Psoas muscle (tissue), 7 donors: ENCODE measurements at regions not wholly inside any gene's neighbourhood (a gene's known extent, or its start where the extent isn't known, plus 50 kb on each side); places are given as distances from the start of the nearest gene placed in this dataset.
A peak's percentile ranks its signal among the peaks of the same experiment; 100 is the strongest.

Experiments
- ATAC-seq, 4 donors: fragments of 200-7000 bp; cut with Tn5 transposase; one replicate each; pipeline ENCODE4 v1.9.1; 2020; ENCODE audit warnings: moderate library complexity in 3 of 4, mild to moderate bottlenecking in 2 of 4
- DNase-seq, 2 donors: peaks; one replicate each; pipeline ENCODE4 v3.0.0-alpha.2; 2020
- H3K27ac ChIP-seq: fragments of 200-600 bp; one replicate; pipeline ENCODE4 v1.8.0; 2022
- H3K27me3 ChIP-seq, 3 donors: fragments of 200-600 bp in 1 of 3; one replicate each; pipeline versions ENCODE4 v1.6.1 to v1.8.0; 2013 to 2022; ENCODE audit warnings: low read length in 2 of 3, mild to moderate bottlenecking in 2 of 3, moderate library complexity in 1 of 3; ENCODE audit not compliant: insufficient read depth in 3 of 3
- H3K36me3 ChIP-seq, 2 donors: fragments of 200-600 bp in 1 of 2; one replicate each; pipeline versions ENCODE4 v1.6.1 to v1.8.0; 2013 to 2022; ENCODE audit warnings: low read depth in 1 of 2, mild to moderate bottlenecking in 1 of 2, moderate library complexity in 1 of 2; ENCODE audit not compliant: insufficient read depth in 1 of 2
- H3K4me1 ChIP-seq: fragments of 200-600 bp; one replicate; pipeline ENCODE4 v1.8.0; 2022
- H3K4me3 ChIP-seq: fragments of 200-600 bp; one replicate; pipeline ENCODE4 v1.8.0; 2022; ENCODE audit warnings: mild to moderate bottlenecking
- H3K9me3 ChIP-seq: fragments of 200-600 bp; one replicate; pipeline ENCODE4 v1.8.0; 2022
- WGBS, 3 donors: extraction: QIAGEN DNeasy Blood & Tissue Kit; methylation state at CpG; one replicate each; pipeline versions ENCODE4 v1.1.6 to v1.1.7; 2013; 5-methylcytosine and 5-hydroxymethylcytosine counted together
- intact Hi-C, 2 donors: fragments of 100-400 bp; cut with DNase I; formaldehyde crosslinking; loops; one replicate each; pipeline versions ENCODE4 v1.11.0 to v1.14.2; 2022
- TF ChIP-seq, protein P1 (sequence below): fragments of 200-600 bp; IDR thresholded peaks from one replicate; pipeline ENCODE4 v1.8.0; 2022; ENCODE audit warnings: antibody characterized with exemption
- donor health status: healthy with polysubstance abuse.
- donor health status: DM: no; HTN: no; CAD: no; lungs with moderate emphysema.
- donor health status: Bipolar disorder and iron deficiency.
- donor health status: healthy.
- donor health status: DM: yes; HTN: yes; CAD: no.
- donor health status: DM: no; HTN: no; CAD: no.
- donor health status: DM: yes; HTN: yes; CAD: no.

DNA sequence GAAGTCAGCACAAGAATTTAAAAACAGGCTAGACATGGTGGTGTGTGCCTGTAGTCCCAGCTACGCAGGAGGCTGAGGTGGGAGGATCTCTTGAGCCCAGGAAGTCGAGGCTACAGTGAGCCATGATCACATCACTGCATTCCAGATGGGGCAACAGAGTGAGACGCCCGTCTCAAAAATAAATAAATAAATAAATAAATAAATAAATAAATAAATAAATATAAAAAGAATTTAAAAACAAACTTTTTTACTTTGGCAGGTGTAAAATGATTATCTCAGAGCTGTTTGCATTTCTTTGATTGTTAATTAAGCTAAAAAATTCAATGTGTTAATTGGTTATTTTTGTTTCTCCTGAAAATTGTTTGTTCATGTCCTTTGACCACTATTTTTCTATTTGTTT is 97.5 kb upstream of the RPS6KA3 start:
- Histone ChIP-seq H3K27ac (no peak overlapping the region), H3K9me3 (no peaks in the 10 kb centered on the region), H3K4me3 (no peak overlapping the region), H3K4me1 (peaks cover 23% of the 10 kb centered on the region), H3K36me3 (no peaks in the 10 kb centered on the region), H3K27me3 (peaks cover 0 to 5% (median 0%) of the 10 kb centered on the region in 3 donors)
- ATAC-seq (no peak), DNase-seq (no peak)
- intact Hi-C loops: loop anchor here in 1 of 2 donors (5.0 kb wide), 2 partner anchors 37 to 97 kb away; partner anchors contain the start of gene RPS6KA3
- TF ChIP-seq, protein P1, sequence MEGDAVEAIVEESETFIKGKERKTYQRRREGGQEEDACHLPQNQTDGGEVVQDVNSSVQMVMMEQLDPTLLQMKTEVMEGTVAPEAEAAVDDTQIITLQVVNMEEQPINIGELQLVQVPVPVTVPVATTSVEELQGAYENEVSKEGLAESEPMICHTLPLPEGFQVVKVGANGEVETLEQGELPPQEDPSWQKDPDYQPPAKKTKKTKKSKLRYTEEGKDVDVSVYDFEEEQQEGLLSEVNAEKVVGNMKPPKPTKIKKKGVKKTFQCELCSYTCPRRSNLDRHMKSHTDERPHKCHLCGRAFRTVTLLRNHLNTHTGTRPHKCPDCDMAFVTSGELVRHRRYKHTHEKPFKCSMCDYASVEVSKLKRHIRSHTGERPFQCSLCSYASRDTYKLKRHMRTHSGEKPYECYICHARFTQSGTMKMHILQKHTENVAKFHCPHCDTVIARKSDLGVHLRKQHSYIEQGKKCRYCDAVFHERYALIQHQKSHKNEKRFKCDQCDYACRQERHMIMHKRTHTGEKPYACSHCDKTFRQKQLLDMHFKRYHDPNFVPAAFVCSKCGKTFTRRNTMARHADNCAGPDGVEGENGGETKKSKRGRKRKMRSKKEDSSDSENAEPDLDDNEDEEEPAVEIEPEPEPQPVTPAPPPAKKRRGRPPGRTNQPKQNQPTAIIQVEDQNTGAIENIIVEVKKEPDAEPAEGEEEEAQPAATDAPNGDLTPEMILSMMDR: no peak
- 77 to 98% (median 89%) methylated on average over 4 of the region's 4 CpGs for WGBS, 3 donors

DNA sequence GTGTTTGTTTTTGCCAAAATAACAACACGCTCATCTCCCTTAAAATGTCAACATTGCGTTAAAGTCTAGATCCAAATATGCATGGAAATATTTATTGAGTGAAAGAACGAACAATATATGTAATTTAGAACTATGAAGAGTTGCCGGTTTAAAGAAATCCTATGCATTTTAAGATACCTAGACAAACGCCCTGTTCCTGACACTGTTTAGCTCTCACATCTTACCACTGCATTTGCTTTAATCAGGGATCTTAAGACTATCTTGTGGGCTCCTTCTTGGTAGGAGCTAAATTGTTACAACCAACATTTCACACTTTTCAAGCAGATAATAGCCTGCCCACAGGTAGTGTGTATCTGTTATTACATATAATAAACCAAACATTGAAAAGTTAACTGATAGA is 96.6 kb upstream of the RPS6KA3 start:
- H3K36me3 ChIP-seq: no peaks in the 10 kb centered on the region
- DNase-seq (no peak), ATAC-seq (no peak)
- peaks cover 23% of the 10 kb centered on the region for H3K4me1 ChIP-seq
- WGBS, 3 donors: 17 to 36% (median 27%) methylated on average over 5 of the region's 5 CpGs
- H3K9me3 ChIP-seq: no peaks in the 10 kb centered on the region
- peaks cover 0 to 5% (median 0%) of the 10 kb centered on the region in 3 donors for H3K27me3 ChIP-seq
- H3K4me3 ChIP-seq: peak overlapping the region; percentile 37
- TF ChIP-seq, protein P1: no peak
- intact Hi-C loops: loop anchor here in 1 of 2 donors (5.0 kb wide), 2 partner anchors 36 to 96 kb away; partner anchors contain the start of gene RPS6KA3
- peak overlapping the region; percentile 84 for H3K27ac ChIP-seq

DNA sequence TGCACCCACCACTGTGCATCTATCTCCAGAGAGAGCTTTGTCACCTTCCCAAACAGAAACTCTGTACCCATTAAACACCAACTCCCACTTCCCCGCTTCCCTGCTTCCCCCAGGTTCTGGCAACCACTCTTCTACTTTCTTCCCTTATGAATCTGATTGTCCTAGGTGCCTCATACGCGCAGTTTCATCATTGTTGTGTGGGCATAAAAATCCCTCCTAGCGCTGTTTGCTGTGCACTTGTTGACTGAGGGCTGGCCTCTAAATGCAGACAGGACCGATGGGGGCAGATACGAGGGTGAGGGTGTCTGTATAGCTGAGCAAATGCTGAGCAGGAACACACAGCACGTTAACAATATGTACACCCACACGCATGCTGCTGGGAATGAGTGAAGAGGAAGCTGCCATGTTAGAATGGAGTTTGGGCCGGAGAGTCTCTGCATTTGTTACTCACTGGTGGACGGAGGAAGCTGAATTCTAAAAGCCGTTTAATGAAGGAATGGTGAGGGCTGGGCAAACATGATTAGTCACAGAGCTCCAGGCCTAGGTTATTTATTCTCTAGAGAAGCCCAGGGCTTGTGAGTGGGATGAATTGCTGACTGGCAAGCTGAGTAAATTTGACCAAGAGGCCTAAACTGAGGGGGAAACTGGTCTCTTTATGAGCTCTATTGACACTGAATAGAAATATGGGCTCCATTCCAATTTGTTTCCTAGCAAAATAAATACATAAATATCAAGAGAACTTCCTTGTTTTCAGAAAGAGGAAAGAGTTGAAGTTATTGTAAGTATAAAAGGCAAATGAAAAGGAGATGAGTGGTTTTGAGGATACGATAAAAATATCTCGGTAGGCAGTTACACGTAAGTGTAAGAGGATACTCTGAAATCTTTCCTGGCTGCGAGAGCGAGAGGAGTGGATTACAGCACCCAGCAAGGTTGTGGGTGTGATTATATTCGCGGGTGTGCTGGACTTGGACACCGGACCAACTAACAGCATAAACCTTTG is 95.9 kb upstream of the RPS6KA3 start:
- peak overlapping the region; percentile 37 for H3K4me3 ChIP-seq
- intact Hi-C loops: loop anchor here in 1 of 2 donors (5.0 kb wide), 2 partner anchors 35 to 95 kb away; partner anchors contain the start of gene RPS6KA3
- H3K36me3 ChIP-seq: no peaks in the 10 kb centered on the region
- peaks cover 23% of the 10 kb centered on the region for H3K4me1 ChIP-seq
- TF ChIP-seq, protein P1: no peak
- peaks cover 0 to 5% (median 0%) of the 10 kb centered on the region in 3 donors for H3K27me3 ChIP-seq
- DNase-seq (no peak), ATAC-seq (peak; percentile 77 to 89 (median 86))
- H3K27ac ChIP-seq: peak overlapping the region; percentile 84
- 15 to 34% (median 23%) methylated on average over 19 of the region's 19 CpGs for WGBS, 3 donors
- H3K9me3 ChIP-seq: no peaks in the 10 kb centered on the region

DNA sequence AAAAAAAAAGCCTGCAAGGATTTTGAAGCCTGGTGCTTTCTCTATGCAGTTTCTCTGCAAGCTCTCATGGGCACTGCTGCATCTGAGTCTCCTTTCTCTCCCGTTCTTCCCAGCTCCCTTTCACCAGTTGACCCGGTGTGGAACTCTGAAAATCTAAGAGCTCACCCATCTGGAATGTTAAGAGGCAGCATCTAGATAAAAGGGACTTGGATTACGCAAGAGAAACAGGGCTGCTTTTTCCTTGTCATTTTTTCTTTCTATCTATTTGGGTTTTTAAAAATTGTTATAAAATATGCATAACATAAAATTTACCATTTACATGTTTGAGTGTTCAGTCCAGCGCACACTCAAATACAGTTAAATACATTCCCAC is 95.2 kb upstream of the RPS6KA3 start:
- 43 to 51% (median 45%) methylated on average over 4 of the region's 4 CpGs for WGBS, 3 donors
- Histone ChIP-seq H3K4me1 (peaks cover 23% of the 10 kb centered on the region), H3K27me3 (peaks cover 0 to 5% (median 0%) of the 10 kb centered on the region in 3 donors), H3K9me3 (no peaks in the 10 kb centered on the region), H3K4me3 (peak overlapping the region; percentile 37), H3K36me3 (no peaks in the 10 kb centered on the region), H3K27ac (peak overlapping the region; percentile 84)
- TF ChIP-seq, protein P1: no peak
- peak; percentile 72 to 86 (median 81) for ATAC-seq
- intact Hi-C loops: loop anchor here in 1 of 2 donors (5.0 kb wide), 2 partner anchors 35 to 95 kb away; partner anchors contain the start of gene RPS6KA3
- no peak for DNase-seq
